Stimulated activated CD4-positive, alpha-beta T cell treated with anti-CD3 and anti-CD28 coated beads, Interleukin-4, amount 100 ng/mL, for 4 hours (primary cell): ENCODE measurements at regions not wholly inside any gene's neighbourhood (a gene's known extent, or its start where the extent isn't known, plus 50 kb on each side); places are given as distances from the start of the nearest gene placed in this dataset.

ENCODE experiments used
- DNase-seq, 2 experiments: peaks; one replicate each; pipeline ENCODE4 v3.0.0-alpha.2; 2020

- no peak for DNase-seq
These were observed 436.3 kb downstream of the CMPK2 start for GRCh38 chr2:6429210-6429986.

GRCh38 chr2:6434438-6434837, 431.3 kb downstream of the CMPK2 start:
- DNase-seq = no peak

GRCh38 chr2:6441800-6442199, 423.9 kb downstream of the CMPK2 start:
- no peak for DNase-seq

GRCh38 chr2:6442252-6442985, 423.3 kb downstream of the CMPK2 start:
- DNase-seq = no peak

GRCh38 chr2:6443061-6443823, 422.5 kb downstream of the CMPK2 start:
- no peak for DNase-seq

GRCh38 chr2:6444514-6444913, 421.2 kb downstream of the CMPK2 start:
- no peak for DNase-seq

GRCh38 chr2:6445156-6445555, 420.6 kb downstream of the CMPK2 start:
- no peak for DNase-seq

- DNase-seq = no peak
These were observed 418.6 kb downstream of the CMPK2 start for GRCh38 chr2:6446938-6447608.

- DNase-seq = no peak
These were observed 416.8 kb downstream of the CMPK2 start for GRCh38 chr2:6448893-6449292.

GRCh38 chr2:6449343-6449742, 416.4 kb downstream of the CMPK2 start:
- DNase-seq = no peak

- DNase-seq = no peak
These were observed 412.8 kb downstream of the CMPK2 start for GRCh38 chr2:6452702-6453481.

- no peak for DNase-seq
These were observed 411.3 kb downstream of the CMPK2 start for GRCh38 chr2:6454286-6454990.

- DNase-seq = no peak
These were observed 406.6 kb downstream of the CMPK2 start for GRCh38 chr2:6459138-6459537.

GRCh38 chr2:6470518-6470917, 395.2 kb downstream of the CMPK2 start:
- DNase-seq = no peak

GRCh38 chr2:6471419-6471818, 394.3 kb downstream of the CMPK2 start:
- DNase-seq = no peak

- DNase-seq = no peak
These were observed 391.3 kb downstream of the CMPK2 start for GRCh38 chr2:6474161-6475140.

GRCh38 chr2:6475155-6475940, 390.4 kb downstream of the CMPK2 start:
- DNase-seq = no peak

GRCh38 chr2:6480514-6480913, 385.2 kb downstream of the CMPK2 start:
- no peak for DNase-seq

GRCh38 chr2:6482256-6482655, 383.5 kb downstream of the CMPK2 start:
- DNase-seq = no peak
